Nephron progenitor cell (in vitro differentiated cells): ENCODE measurements at regions not wholly inside any gene's neighbourhood (a gene's known extent, or its start where the extent isn't known, plus 50 kb on each side); places are given as distances from the start of the nearest gene placed in this dataset.
A peak's percentile ranks its signal among the peaks of the same experiment; 100 is the strongest.

ENCODE experiments used
- DNase-seq: peaks from one replicate; pipeline ENCODE4 v3.0.0; 2021
- H3K27ac Mint-ChIP-seq: 2 replicates; pipeline ENCODE4 v1.8.0; 2021; ENCODE audit warnings: mild to moderate bottlenecking, moderate library complexity, mixed read lengths
- H3K27me3 Mint-ChIP-seq: 2 replicates; pipeline ENCODE4 v1.8.0; 2021; ENCODE audit warnings: mild to moderate bottlenecking, low read depth, mixed read lengths; ENCODE audit not compliant: poor library complexity
- H3K36me3 Mint-ChIP-seq: 2 replicates; pipeline ENCODE4 v1.8.0; 2021; ENCODE audit warnings: low read depth, mixed read lengths
- H3K4me1 Mint-ChIP-seq: 2 replicates; pipeline ENCODE4 v1.8.0; 2021; ENCODE audit warnings: mixed read lengths
- H3K4me3 Mint-ChIP-seq: 2 replicates; pipeline ENCODE4 v1.8.0; 2021; ENCODE audit warnings: mild to moderate bottlenecking, moderate library complexity, mixed read lengths
- H3K9me3 Mint-ChIP-seq: 2 replicates; pipeline ENCODE4 v1.8.0; 2021; ENCODE audit warnings: mild to moderate bottlenecking, moderate library complexity, mixed read lengths
- TF ChIP-seq, protein P1 (sequence below): fragments of 200-600 bp; sonication (generic); IDR thresholded peaks from 2 replicates; pipeline ENCODE4 v1.5.0; 2021; ENCODE audit warnings: antibody characterized with exemption

- no peaks in the 10 kb centered on the region for H3K36me3 Mint-ChIP-seq
- H3K4me1 Mint-ChIP-seq, result peaks cover 9% of the 10 kb centered on the region
- H3K4me3 Mint-ChIP-seq, result no peak overlapping the region
- H3K9me3 Mint-ChIP-seq, result peaks cover 18% of the 10 kb centered on the region
- DNase-seq, result no peak
- no peaks in the 10 kb centered on the region for H3K27me3 Mint-ChIP-seq
- TF ChIP-seq, protein P1, sequence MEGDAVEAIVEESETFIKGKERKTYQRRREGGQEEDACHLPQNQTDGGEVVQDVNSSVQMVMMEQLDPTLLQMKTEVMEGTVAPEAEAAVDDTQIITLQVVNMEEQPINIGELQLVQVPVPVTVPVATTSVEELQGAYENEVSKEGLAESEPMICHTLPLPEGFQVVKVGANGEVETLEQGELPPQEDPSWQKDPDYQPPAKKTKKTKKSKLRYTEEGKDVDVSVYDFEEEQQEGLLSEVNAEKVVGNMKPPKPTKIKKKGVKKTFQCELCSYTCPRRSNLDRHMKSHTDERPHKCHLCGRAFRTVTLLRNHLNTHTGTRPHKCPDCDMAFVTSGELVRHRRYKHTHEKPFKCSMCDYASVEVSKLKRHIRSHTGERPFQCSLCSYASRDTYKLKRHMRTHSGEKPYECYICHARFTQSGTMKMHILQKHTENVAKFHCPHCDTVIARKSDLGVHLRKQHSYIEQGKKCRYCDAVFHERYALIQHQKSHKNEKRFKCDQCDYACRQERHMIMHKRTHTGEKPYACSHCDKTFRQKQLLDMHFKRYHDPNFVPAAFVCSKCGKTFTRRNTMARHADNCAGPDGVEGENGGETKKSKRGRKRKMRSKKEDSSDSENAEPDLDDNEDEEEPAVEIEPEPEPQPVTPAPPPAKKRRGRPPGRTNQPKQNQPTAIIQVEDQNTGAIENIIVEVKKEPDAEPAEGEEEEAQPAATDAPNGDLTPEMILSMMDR, result no peak
- no peak overlapping the region for H3K27ac Mint-ChIP-seq
Measured at GRCh38 chrX:36947214-36947613, 61.0 kb upstream of the FAM47C start.

DNA sequence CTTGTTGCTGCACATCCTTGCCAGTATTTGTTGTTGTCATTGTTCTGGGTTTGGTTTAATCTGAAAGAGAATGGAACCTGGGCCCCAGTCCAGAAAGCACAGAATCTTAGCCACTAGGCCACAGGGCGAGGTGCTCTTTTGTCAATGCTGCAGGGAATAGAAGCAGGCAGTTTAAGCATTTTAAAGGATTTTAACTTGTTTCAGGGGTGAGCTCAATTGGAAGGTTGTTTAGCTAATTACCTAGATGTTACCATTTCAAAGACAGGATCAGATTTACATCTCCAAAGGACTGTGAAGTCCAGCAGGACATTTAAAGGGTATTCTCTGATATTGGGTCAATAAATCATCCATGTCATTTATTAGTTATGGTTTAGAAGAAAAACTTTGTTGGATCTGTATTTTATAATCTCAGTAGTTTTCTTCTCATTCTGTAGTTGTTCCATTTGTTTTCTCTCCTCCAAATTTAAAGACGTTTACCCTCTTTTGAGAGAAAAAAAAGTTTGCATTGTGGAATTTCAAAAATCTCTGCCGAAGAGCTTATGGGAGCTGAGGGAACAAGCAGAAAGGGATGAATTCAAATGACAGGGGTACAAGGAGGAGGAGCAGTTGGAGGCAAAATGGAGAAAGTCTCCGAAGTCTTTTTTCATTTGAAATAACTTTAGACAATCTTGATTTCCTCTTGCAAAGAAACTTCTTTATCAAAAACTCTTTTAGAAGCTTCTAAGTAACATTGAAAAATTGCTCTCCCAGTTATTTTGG is 57.5 kb upstream of the FAM47C start:
- peaks cover 9% of the 10 kb centered on the region for H3K4me1 Mint-ChIP-seq
- no peak for DNase-seq
- no peak overlapping the region for H3K4me3 Mint-ChIP-seq
- H3K27me3 Mint-ChIP-seq, result no peaks in the 10 kb centered on the region
- H3K27ac Mint-ChIP-seq, result no peak overlapping the region
- no peaks in the 10 kb centered on the region for H3K36me3 Mint-ChIP-seq
- TF ChIP-seq, protein P1, result no peak
- H3K9me3 Mint-ChIP-seq, result peaks cover 18% of the 10 kb centered on the region

GRCh38 chrX:36957425-36958328 is 50.5 kb upstream of the FAM47C start:
- peaks cover 28% of the 10 kb centered on the region for H3K27me3 Mint-ChIP-seq
- peak overlapping the region; percentile 82 for H3K4me3 Mint-ChIP-seq
- TF ChIP-seq, protein P1, result peak; percentile 23
- H3K27ac Mint-ChIP-seq, result no peak overlapping the region
- peaks cover 31% of the 10 kb centered on the region for H3K9me3 Mint-ChIP-seq
- peaks cover 5% of the 10 kb centered on the region for H3K4me1 Mint-ChIP-seq
- DNase-seq, result peak; percentile 61
- H3K36me3 Mint-ChIP-seq, result no peaks in the 10 kb centered on the region
